Renal cortical epithelial cell (primary cell): ENCODE measurements at regions not wholly inside any gene's neighbourhood (a gene's known extent, or its start where the extent isn't known, plus 50 kb on each side); places are given as distances from the start of the nearest gene placed in this dataset.
"Not testable (repeated sequence)": the region's sequence is repeated elsewhere in the genome, so short reads cannot be mapped to it uniquely, and the experiment has no call there.

ENCODE experiments used
- DNase-seq: peaks from one replicate; pipeline ENCODE4 v3.0.0-alpha.2; 2011; ENCODE audit warnings: low read depth

GRCh38 chr15:50857763-50858162 is 50.7 kb upstream of the AP4E1 start:
- DNase-seq = peak; percentile 6

DNA sequence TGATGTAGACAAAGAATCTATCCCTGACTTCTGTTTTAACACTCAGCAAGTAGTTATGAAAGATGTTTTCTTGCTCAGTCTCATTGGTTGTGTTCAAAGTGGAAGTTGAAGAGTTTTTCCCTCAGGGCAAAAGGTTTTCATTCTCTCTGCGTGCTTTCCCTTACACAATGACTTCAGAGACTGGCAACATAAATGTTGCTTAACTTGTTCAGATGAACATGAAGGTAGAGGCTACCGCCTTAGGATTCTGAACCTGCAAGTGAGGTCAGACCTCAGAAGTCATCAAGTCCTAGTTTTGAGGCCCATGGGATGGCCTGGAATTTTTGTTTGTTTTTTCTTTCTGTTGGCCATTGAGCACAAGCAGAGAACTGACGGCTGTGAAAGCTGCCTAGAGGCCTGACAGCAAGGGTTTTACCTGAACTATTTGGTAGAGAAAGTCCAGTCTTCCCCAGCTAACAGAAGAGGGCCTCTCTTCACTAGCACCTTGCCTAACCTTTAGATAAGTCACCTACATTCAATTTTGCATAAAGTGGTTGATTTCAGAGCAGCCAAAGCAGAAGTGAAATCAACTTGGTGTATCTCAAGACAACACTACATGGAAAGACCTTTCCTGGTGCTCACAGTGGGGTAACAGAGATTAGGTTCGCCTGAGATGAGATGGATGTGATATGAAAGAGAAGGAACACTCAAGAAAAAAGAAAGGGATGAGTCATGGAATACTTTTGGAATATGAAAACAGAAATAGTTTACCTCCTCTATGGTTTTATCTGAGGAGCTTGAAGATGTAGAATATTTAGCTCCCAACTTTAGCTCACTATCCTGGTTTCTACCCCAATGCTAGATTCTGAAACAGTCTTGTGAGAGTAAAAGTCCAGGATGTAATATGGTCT is 53.6 kb upstream of the AP4E1 start:
- peak; percentile 96 for DNase-seq

GRCh38 chr15:50850003-50850402 is 58.5 kb upstream of the AP4E1 start:
- DNase-seq = no peak

DNA sequence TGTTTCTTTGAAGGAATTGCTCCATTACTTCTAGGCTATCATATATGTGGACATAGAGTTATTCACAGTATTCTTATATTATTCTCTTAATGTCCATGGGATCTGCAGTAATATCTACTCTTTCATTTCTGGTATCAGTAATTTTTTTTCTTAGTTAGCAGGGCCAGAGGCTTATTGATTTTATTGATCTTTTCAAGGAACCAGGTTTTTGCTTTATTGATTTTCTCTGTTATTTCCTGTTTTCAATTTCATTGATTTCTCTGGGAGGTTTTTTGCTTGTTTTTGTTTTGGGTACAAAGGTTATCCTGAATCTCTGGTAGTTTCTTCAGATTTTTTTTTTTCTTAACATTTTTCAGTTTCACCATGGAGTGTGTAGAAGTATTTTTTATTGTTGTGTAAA is 60.1 kb upstream of the AP4E1 start:
- no peak for DNase-seq

GRCh38 chr15:50845181-50845580 is 63.3 kb upstream of the AP4E1 start:
- not testable (repeated sequence) for DNase-seq

DNA sequence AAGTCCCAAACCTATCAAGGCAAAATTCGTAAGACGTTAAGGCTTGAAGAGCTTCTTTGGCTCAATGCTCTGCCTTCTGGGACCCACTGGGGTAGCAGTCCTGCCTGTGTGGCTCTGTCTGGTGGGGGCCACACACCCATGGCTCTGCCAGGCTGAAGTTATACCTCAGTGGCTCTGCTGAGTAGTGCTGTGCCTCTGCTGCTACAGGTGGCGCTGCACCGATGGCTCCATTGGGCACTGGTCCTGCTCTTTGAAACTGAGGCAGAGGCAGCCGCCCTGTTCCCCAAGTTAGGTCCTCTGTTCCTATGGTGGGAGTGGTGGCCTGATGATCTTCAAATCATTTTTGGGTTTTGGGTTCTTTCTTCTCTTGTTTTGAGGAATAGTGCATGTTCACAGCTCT is 68.0 kb upstream of the AP4E1 start:
- no peak for DNase-seq

- no peak for DNase-seq
These were observed 71.2 kb upstream of the AP4E1 start for GRCh38 chr15:50837256-50837770.

GRCh38 chr15:50830477-50831354 is 65.2 kb upstream of the SPPL2A start:
- DNase-seq = no peak

DNA sequence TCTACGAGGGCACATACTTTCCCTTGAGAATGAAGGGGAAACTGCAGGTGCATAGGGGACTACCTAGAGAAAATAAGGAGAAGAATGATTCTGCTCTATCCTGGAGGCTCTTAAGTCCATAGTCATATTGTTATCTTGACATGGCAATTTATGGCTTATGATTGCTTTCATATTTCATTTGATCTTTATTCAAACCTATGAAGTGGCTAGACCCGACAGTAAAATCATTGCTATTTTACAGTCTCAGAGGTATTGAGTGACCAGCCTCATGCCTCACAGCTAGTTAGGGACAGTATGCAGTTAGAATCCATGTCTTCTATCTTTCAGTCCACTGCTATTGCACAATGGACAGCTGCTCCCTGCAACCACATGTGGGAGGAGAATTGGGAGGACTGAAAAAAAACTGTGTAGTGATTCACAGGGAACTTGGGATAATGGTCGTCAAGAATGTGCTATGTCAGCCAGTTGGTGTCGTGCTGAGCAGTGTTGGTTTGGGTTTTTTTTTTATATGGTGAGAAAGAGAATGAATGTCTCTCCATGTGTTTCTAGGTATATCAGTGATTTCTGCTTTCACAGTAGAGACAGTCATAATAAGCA is 63.2 kb upstream of the SPPL2A start:
- DNase-seq = peak; percentile 96

DNA sequence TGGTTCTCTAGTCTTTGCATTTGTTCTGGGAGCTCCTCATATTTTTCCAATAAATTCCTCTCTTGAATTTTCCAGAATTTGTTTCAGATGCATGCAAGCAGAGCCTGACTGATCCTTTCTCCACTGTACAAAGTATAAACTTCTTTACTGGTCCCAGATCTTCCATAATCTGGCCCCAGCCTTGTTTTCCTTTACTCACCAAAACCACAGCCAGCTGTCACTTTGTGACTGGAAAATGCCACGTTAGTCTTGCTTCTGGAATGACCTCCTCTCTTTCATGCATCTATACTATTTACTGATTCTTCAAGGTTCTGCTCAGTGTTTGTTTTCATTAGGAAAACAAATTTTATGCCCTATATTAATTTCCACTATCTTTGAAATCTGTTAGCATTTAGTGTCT is 60.4 kb upstream of the SPPL2A start:
- DNase-seq = no peak

GRCh38 chr15:50824514-50824913 is 59.0 kb upstream of the SPPL2A start:
- DNase-seq = no peak

DNA sequence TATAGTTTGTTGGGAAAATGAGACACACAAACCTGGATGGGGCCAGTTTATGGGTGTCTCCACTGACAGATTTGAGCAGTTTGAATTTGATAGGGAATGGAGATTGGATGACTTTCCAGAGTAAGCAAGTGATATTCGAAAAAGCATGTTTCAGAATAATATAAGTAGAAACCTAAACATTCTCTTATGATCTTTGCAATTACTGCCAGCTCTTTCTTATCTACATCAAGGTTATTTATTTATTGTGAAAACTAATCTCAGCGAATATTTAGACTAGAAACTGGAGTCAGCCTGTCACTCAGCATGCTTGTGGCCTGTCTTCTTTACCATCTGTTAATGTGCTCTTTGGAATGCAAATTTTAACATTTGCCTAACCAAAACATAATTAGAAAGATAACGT is 57.8 kb upstream of the SPPL2A start:
- DNase-seq = no peak

DNA sequence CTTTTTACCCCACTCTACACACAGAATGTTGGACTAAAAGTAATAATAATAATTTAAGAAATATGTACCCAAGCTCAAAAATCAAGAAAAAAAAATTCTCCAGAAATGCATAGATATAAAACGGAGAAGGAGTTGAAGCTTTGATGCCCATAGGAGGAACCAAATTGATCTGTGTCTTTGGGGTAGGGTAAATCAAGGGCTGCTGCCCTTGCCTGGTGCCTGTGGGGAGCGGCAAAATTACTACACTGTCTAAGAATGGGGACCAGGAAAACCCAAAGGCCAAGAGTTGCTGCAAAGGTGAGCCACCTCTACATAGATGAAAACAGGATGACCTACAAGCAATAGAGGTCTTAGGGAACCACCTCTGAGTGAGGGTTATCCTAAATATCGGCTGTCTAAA is 56.0 kb upstream of the SPPL2A start:
- no peak for DNase-seq

DNA sequence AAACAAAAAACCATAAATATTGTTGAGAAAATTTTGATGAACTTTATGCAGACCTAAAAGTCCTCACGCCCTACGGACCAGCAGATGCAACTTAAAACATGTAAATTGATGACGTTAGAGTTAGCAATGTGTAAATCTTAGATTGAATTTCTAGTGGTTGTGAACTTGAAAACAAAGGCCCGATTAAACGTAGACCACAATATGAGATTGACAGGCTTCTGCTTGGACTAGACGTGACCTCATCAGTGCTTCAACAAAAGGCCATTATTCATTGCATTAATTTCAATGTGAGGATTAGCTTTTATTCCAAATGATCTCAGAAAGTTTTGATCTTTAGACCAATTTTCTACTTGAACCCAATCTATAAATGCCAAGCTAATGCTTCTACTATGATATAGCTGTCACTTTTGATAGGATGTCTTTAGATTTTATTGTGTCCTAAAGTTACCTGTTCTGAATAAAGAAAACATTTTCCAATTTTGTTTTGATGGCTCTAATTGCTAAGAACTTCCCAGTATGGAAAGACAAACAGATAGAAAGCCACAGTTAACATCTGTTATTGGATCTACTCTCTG is 55.4 kb upstream of the SPPL2A start:
- DNase-seq = no peak

- DNase-seq = no peak
These were observed 53.8 kb upstream of the SPPL2A start for GRCh38 chr15:50819344-50819743.

DNA sequence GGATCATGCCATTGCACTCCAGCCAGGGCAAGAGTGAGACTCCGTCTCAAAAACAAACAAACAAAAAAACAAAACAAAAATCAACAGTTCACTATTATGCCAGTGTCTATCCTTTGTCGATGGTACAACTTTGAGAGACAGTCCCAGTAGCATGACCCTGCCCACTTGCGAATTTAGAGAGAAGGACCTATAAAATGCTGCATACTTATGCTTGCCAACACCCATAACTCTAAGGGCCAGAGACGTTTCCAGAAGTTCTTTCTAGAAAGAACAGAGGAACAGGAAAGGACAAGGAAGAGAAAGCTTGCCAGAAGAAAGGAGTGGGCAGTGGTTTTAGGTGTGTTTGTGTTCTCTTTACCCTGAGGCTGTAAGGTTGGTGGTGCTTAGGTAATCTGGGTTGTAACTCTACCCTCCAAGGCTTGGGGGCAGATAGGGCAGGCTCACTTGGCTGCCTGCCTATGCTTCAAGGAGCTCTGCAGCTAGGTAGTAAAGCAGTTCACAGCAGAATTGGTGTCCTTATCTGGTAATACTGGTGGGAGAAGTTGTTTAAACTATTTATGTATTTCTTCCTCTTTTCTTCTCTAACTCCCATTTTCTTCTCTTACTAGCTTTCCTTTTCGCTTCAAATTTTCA is 50.6 kb upstream of the SPPL2A start:
- peak; percentile 80 for DNase-seq
